ENCODE measurements at regions not wholly inside any gene's neighbourhood (a gene's known extent, or its start where the extent isn't known, plus 50 kb on each side); places are given as distances from the start of the nearest gene placed in this dataset.

DNA sequence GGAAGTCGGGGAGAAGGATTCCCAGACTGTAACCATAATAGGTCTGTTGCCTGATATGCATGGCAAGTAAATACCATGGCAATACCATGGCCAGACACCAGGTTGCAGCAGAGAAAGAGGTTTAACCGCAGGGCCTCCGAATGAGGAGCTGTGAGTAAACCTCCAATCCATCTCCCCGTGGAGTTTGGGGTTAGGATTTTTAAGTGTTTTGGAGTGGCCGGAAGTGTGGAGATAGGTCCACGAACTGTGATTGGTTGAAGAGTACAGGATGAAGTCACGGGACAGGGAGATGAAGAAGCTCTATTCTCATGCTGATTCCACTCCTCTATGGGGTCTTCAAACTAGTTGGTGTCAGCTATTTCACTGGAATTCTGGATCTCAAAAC is 127.9 kb downstream of the ST8SIA2 start:
- Histone ChIP-seq H3K27ac (ENCODE audit: low read length) (no peak overlapping the region), H3K36me3 (ENCODE audit: control insufficient read depth, insufficient read depth, low read length) (no peaks in the 10 kb centered on the region), H3K4me3 (ENCODE audit: low read length) (no peak overlapping the region), H3K9me3 (ENCODE audit: control insufficient read depth, insufficient read depth, low read length) (no peaks in the 10 kb centered on the region), H3K27me3 (ENCODE audit: control insufficient read depth, insufficient read depth, low read length) (no peaks in the 10 kb centered on the region), H3K4me1 (ENCODE audit: control insufficient read depth, insufficient read depth, low read length) (no peaks in the 10 kb centered on the region)
- no peaks in the 10 kb centered on the region for H3K9me3 Mint-ChIP-seq
- peaks cover 4 to 8% of the 10 kb centered on the region in 2 donors for H3K27me3 Mint-ChIP-seq (ENCODE audit: low read depth in 2 of 2)
- H3K4me1 Mint-ChIP-seq: no peaks in the 10 kb centered on the region
- no peaks in the 10 kb centered on the region for H3K36me3 Mint-ChIP-seq
- TF ChIP-seq, protein P1, sequence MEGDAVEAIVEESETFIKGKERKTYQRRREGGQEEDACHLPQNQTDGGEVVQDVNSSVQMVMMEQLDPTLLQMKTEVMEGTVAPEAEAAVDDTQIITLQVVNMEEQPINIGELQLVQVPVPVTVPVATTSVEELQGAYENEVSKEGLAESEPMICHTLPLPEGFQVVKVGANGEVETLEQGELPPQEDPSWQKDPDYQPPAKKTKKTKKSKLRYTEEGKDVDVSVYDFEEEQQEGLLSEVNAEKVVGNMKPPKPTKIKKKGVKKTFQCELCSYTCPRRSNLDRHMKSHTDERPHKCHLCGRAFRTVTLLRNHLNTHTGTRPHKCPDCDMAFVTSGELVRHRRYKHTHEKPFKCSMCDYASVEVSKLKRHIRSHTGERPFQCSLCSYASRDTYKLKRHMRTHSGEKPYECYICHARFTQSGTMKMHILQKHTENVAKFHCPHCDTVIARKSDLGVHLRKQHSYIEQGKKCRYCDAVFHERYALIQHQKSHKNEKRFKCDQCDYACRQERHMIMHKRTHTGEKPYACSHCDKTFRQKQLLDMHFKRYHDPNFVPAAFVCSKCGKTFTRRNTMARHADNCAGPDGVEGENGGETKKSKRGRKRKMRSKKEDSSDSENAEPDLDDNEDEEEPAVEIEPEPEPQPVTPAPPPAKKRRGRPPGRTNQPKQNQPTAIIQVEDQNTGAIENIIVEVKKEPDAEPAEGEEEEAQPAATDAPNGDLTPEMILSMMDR (IDR thresholded peaks at IDR 0.05): no peak
- no peak overlapping the region for H3K27ac Mint-ChIP-seq
- no peak overlapping the region for H3K4me3 Mint-ChIP-seq
- intact Hi-C loops (cut with micrococcal nuclease): loop anchor here (1.0 kb wide), 1 partner anchor 193 kb away; no protein-coding TSS in a partner anchor
- WGBS (ENCODE audit: insufficient coverage): 16% methylated on average over 7 of the region's 7 CpGs
- DNase-seq (peak in 1 of 2 donors; percentile 60), ATAC-seq (peak in 1 of 3 donors; percentile 75)

DNA sequence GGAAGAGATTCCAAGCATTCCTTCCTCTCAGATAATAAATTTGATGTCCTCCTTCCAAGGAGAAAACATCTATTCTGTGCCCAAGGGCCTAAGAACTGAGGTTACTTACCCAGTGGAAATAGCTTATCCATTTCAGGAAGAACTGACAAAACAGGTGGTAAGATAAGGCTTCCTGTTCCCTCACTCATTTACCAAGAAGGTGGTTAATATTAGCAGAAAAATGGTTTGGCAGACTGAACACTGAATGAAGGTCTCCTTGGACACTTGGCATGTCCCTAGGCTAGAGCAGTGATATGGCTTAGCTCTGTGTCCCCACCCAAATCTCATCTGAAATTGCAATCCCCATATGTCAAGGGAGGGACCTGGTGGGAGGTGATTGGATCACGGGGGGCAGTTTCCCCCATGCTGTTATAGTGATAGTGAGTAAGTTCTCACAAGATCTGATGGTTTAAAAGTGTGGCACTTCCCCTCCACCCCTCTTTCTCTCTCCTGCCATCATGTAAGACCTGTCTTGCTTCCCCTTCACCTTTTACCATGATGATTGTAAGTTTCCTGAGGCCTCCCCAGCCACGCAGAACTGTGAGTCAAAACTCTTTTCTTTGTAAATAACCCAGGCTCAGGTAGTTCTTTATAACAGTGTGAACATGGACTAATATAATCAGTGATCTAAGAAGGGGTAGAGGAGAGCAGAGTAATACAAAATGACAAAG is 127.4 kb downstream of the ST8SIA2 start:
- Histone ChIP-seq H3K9me3 (ENCODE audit: control insufficient read depth, insufficient read depth, low read length) (no peaks in the 10 kb centered on the region), H3K4me3 (ENCODE audit: low read length) (no peak overlapping the region), H3K36me3 (ENCODE audit: control insufficient read depth, insufficient read depth, low read length) (no peaks in the 10 kb centered on the region), H3K27ac (ENCODE audit: low read length) (no peak overlapping the region), H3K27me3 (ENCODE audit: control insufficient read depth, insufficient read depth, low read length) (no peaks in the 10 kb centered on the region), H3K4me1 (ENCODE audit: control insufficient read depth, insufficient read depth, low read length) (no peaks in the 10 kb centered on the region)
- TF ChIP-seq, protein P1 (IDR thresholded peaks at IDR 0.05): no peak
- DNase-seq: no peak
- peaks cover 4 to 5% of the 10 kb centered on the region in 2 donors for H3K27me3 Mint-ChIP-seq (ENCODE audit: low read depth in 2 of 2)
- no peak overlapping the region for H3K4me3 Mint-ChIP-seq
- no peaks in the 10 kb centered on the region for H3K9me3 Mint-ChIP-seq
- no peak overlapping the region for H3K27ac Mint-ChIP-seq
- H3K4me1 Mint-ChIP-seq: no peaks in the 10 kb centered on the region
- no peak for ATAC-seq
- intact Hi-C loops (cut with micrococcal nuclease): loop anchor here (1.0 kb wide), 1 partner anchor 193 kb away; no protein-coding TSS in a partner anchor
- WGBS (ENCODE audit: insufficient coverage): no CpG with 5 or more reads among the region's 2 CpGs
- no peaks in the 10 kb centered on the region for H3K36me3 Mint-ChIP-seq

DNA sequence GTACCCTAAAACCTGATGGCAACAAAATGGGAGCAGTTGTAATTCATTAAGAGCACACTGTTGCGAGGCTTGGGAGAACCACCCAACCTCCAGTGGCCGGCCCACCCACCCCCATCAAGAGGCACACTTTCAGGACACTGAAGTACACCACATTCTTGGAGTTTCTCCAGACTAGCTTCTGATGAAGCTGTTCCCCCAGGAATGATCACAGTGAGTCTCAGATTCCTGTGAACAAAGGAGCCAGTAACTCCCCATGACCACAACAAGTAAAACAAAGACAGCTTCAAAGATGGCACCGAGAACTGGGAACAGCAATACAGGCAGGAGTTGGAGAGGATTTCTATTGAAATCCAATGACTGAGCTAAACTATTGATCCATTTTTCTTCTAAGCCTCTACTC is 126.0 kb downstream of the ST8SIA2 start:
- Histone ChIP-seq H3K27me3 (ENCODE audit: control insufficient read depth, insufficient read depth, low read length) (no peaks in the 10 kb centered on the region), H3K9me3 (ENCODE audit: control insufficient read depth, insufficient read depth, low read length) (no peaks in the 10 kb centered on the region), H3K4me1 (ENCODE audit: control insufficient read depth, insufficient read depth, low read length) (no peaks in the 10 kb centered on the region), H3K36me3 (ENCODE audit: control insufficient read depth, insufficient read depth, low read length) (no peaks in the 10 kb centered on the region), H3K27ac (ENCODE audit: low read length) (no peak overlapping the region), H3K4me3 (ENCODE audit: low read length) (no peak overlapping the region)
- no peak overlapping the region for H3K4me3 Mint-ChIP-seq
- intact Hi-C loops (cut with micrococcal nuclease): no loop called here
- ATAC-seq (no peak), DNase-seq (no peak)
- no peaks in the 10 kb centered on the region for H3K9me3 Mint-ChIP-seq
- TF ChIP-seq, protein P1 (IDR thresholded peaks at IDR 0.05): no peak
- WGBS (ENCODE audit: insufficient coverage): 93% methylated on average over 2 of the region's 3 CpGs
- no peaks in the 10 kb centered on the region for H3K36me3 Mint-ChIP-seq
- H3K27me3 Mint-ChIP-seq (ENCODE audit: low read depth in 2 of 2): peaks cover 0 to 13% of the 10 kb centered on the region in 2 donors
- H3K27ac Mint-ChIP-seq: no peak overlapping the region
- H3K4me1 Mint-ChIP-seq: no peaks in the 10 kb centered on the region

All from natural killer cell (primary cell).